Small intestine (tissue), 7 donors: ENCODE measurements at regions not wholly inside any gene's neighbourhood (a gene's known extent, or its start where the extent isn't known, plus 50 kb on each side); places are given as distances from the start of the nearest gene placed in this dataset.

ENCODE experiments used
- DNase-seq, 2 donors: peaks; one replicate each; pipeline versions ENCODE4 v3.0.0 to v3.0.0-alpha.2; 2013
- FAIRE-seq: peaks from 2 replicates; lab custom pipeline; 2012; peaks lifted over from hg19 to GRCh38; lab: Jason Lieb, UNC
- H3K27ac ChIP-seq, 3 donors: one replicate each; pipeline ENCODE4 v1.5.1; 2013; ENCODE audit warnings: low read length in 2 of 3, mild to moderate bottlenecking in 2 of 3, control low read depth in 1 of 3, inconsistent platforms in 1 of 3, low read depth in 1 of 3, moderate library complexity in 1 of 3
- H3K27me3 ChIP-seq, 3 donors: one replicate each; pipeline ENCODE4 v1.6.1; 2013; ENCODE audit warnings: low read length in 3 of 3, inconsistent platforms in 1 of 3; ENCODE audit not compliant: control insufficient read depth in 3 of 3, insufficient read depth in 3 of 3
- H3K36me3 ChIP-seq, 3 donors: one replicate each; pipeline ENCODE4 v1.6.1; 2013; ENCODE audit warnings: low read length in 3 of 3, inconsistent platforms in 1 of 3, low read depth in 1 of 3, mild to moderate bottlenecking in 1 of 3, moderate library complexity in 1 of 3; ENCODE audit not compliant: control insufficient read depth in 3 of 3, insufficient read depth in 2 of 3
- H3K4me1 ChIP-seq, 3 donors: one replicate each; pipeline ENCODE4 v1.6.1; 2013; ENCODE audit warnings: low read length in 2 of 3, inconsistent platforms in 1 of 3, low read depth in 1 of 3, mild to moderate bottlenecking in 1 of 3, moderate library complexity in 1 of 3; ENCODE audit not compliant: control insufficient read depth in 3 of 3, insufficient read depth in 2 of 3
- H3K4me3 ChIP-seq, 3 donors: one replicate each; pipeline ENCODE4 v1.5.1; 2013; ENCODE audit warnings: low read length in 3 of 3, control low read depth in 1 of 3, inconsistent platforms in 1 of 3, low read depth in 1 of 3, mild to moderate bottlenecking in 1 of 3, moderate library complexity in 1 of 3
- H3K9me3 ChIP-seq, 2 donors: one replicate each; pipeline ENCODE4 v1.6.1; 2013; ENCODE audit warnings: low read depth in 1 of 2, low read length in 1 of 2; ENCODE audit not compliant: control insufficient read depth in 2 of 2, insufficient read depth in 1 of 2
- WGBS, 3 donors: extraction: QIAGEN DNeasy Blood & Tissue Kit; methylation state at CpG; one replicate each; pipeline ENCODE4 v1.1.7; 2013; 5-methylcytosine and 5-hydroxymethylcytosine counted together
- donor health status: healthy with polysubstance abuse.
- donor health status: control.
- donor health status: control.
- donor health status: Bipolar disorder and iron deficiency.
- donor health status: healthy.

GRCh38 chr12:128089961-128090360 lies 177.0 kb upstream of the TMEM132C start:
- WGBS, 3 donors = 73 to 94% (median 85%) methylated on average over 5 to 6 of the region's 6 CpGs
- Histone ChIP-seq H3K4me1 (no peaks in the 10 kb centered on the region), H3K36me3 (no peaks in the 10 kb centered on the region), H3K9me3 (no peaks in the 10 kb centered on the region), H3K4me3 (no peak overlapping the region), H3K27me3 (peaks cover 0 to 6% (median 0%) of the 10 kb centered on the region in 3 donors), H3K27ac (no peak overlapping the region)
- no peak for DNase-seq
- no peak for FAIRE-seq

GRCh38 chr12:128091101-128091720 lies 175.8 kb upstream of the TMEM132C start:
- DNase-seq (no peak), FAIRE-seq (no peak)
- 30 to 35% (median 35%) methylated on average over 13 of the region's 13 CpGs for WGBS, 3 donors
- Histone ChIP-seq H3K27ac (no peak overlapping the region), H3K4me3 (no peak overlapping the region), H3K36me3 (no peaks in the 10 kb centered on the region), H3K9me3 (peaks cover 0 to 2% of the 10 kb centered on the region in 2 donors), H3K4me1 (no peaks in the 10 kb centered on the region), H3K27me3 (peaks cover 0 to 6% (median 0%) of the 10 kb centered on the region in 3 donors)

- Histone ChIP-seq H3K4me3 (no peak overlapping the region), H3K36me3 (no peaks in the 10 kb centered on the region), H3K27ac (no peak overlapping the region), H3K4me1 (no peaks in the 10 kb centered on the region), H3K27me3 (peaks cover 0 to 6% (median 0%) of the 10 kb centered on the region in 3 donors), H3K9me3 (peaks cover 0 to 2% of the 10 kb centered on the region in 2 donors)
- no peak for FAIRE-seq
- WGBS, 3 donors = 45 to 49% (median 46%) methylated on average over 9 of the region's 9 CpGs
- DNase-seq = no peak
These were observed 175.0 kb upstream of the TMEM132C start for GRCh38 chr12:128091951-128092382.

GRCh38 chr12:128098730-128099129 lies 168.2 kb upstream of the TMEM132C start:
- Histone ChIP-seq H3K36me3 (no peaks in the 10 kb centered on the region), H3K4me3 (no peak overlapping the region), H3K4me1 (no peaks in the 10 kb centered on the region), H3K9me3 (peaks cover 0 to 4% of the 10 kb centered on the region in 2 donors), H3K27ac (no peak overlapping the region), H3K27me3 (no peaks in the 10 kb centered on the region)
- no peak for DNase-seq
- 80 to 83% (median 83%) methylated on average over 7 of the region's 7 CpGs for WGBS, 3 donors
- FAIRE-seq = no peak

GRCh38 chr12:128103152-128103551 lies 163.8 kb upstream of the TMEM132C start:
- WGBS, 3 donors = 77 to 85% (median 82%) methylated on average over 6 of the region's 6 CpGs

GRCh38 chr12:128109236-128109635 lies 157.7 kb upstream of the TMEM132C start:
- DNase-seq (no peak), FAIRE-seq (no peak)
- no peaks in the 10 kb centered on the region for H3K27me3 ChIP-seq
- no peaks in the 10 kb centered on the region for H3K4me1 ChIP-seq
- H3K36me3 ChIP-seq = no peaks in the 10 kb centered on the region
- H3K9me3 ChIP-seq = no peaks in the 10 kb centered on the region
- WGBS, 3 donors = 88 to 90% (median 90%) methylated on average over 10 of the region's 10 CpGs
- no peak overlapping the region for H3K4me3 ChIP-seq
- no peak overlapping the region for H3K27ac ChIP-seq

More at GRCh38 chr12:128103152-128103551, 163.8 kb upstream of the TMEM132C start:
- no peak overlapping the region for H3K4me3 ChIP-seq
- FAIRE-seq (no peak), DNase-seq (no peak)
- no peak overlapping the region for H3K27ac ChIP-seq
- no peaks in the 10 kb centered on the region for H3K4me1 ChIP-seq
- no peaks in the 10 kb centered on the region for H3K36me3 ChIP-seq
- H3K9me3 ChIP-seq = peaks cover 0 to 2% of the 10 kb centered on the region in 2 donors
- no peaks in the 10 kb centered on the region for H3K27me3 ChIP-seq

GRCh38 chr12:128109636-128110035 lies 157.3 kb upstream of the TMEM132C start:
- H3K27me3 ChIP-seq = no peaks in the 10 kb centered on the region
- 86 to 90% (median 86%) methylated on average over 12 of the region's 12 CpGs for WGBS, 3 donors
- no peak for DNase-seq
- H3K27ac ChIP-seq = no peak overlapping the region
- H3K4me1 ChIP-seq = no peaks in the 10 kb centered on the region
- H3K4me3 ChIP-seq = no peak overlapping the region
- H3K9me3 ChIP-seq = no peaks in the 10 kb centered on the region
- H3K36me3 ChIP-seq = no peaks in the 10 kb centered on the region
- FAIRE-seq = no peak

GRCh38 chr12:128111333-128111732 lies 155.6 kb upstream of the TMEM132C start:
- H3K27me3 ChIP-seq = no peaks in the 10 kb centered on the region
- no peaks in the 10 kb centered on the region for H3K36me3 ChIP-seq
- H3K27ac ChIP-seq = no peak overlapping the region
- DNase-seq (no peak), FAIRE-seq (no peak)
- no peak overlapping the region for H3K4me3 ChIP-seq
- no peaks in the 10 kb centered on the region for H3K9me3 ChIP-seq
- H3K4me1 ChIP-seq = no peaks in the 10 kb centered on the region
- 71 to 80% (median 76%) methylated on average over 9 of the region's 9 CpGs for WGBS, 3 donors

- no peak overlapping the region for H3K27ac ChIP-seq
- no peaks in the 10 kb centered on the region for H3K4me1 ChIP-seq
- no peaks in the 10 kb centered on the region for H3K9me3 ChIP-seq
- WGBS, 3 donors = 44 to 53% (median 52%) methylated on average over 5 of the region's 5 CpGs
- FAIRE-seq (no peak), DNase-seq (no peak)
- no peaks in the 10 kb centered on the region for H3K27me3 ChIP-seq
- H3K36me3 ChIP-seq = no peaks in the 10 kb centered on the region
- H3K4me3 ChIP-seq = no peak overlapping the region
These were observed 155.0 kb upstream of the TMEM132C start for GRCh38 chr12:128111951-128112350.
